RWPE1 (cell line): ENCODE measurements at regions not wholly inside any gene's neighbourhood (a gene's known extent, or its start where the extent isn't known, plus 50 kb on each side); places are given as distances from the start of the nearest gene placed in this dataset.

Source experiments
- CTCF ChIA-PET: fragments of 350-600 bp; sonication (Branson Sonifier 250); formaldehyde crosslinking; extraction: SDS; loops from one replicate; lab custom pipeline; 2021; lab: Yijun Ruan, JAX
- POLR2A ChIA-PET: fragments of 400-600 bp; formaldehyde crosslinking; extraction: SDS; loops from one replicate; lab custom pipeline; 2020; ENCODE audit warnings: antibody characterized with exemption; ENCODE audit not compliant: low non-redundant PET; lab: Yijun Ruan, JAX
- DNase-seq: peaks from one replicate; pipeline ENCODE4 v3.0.0; 2012; ENCODE audit warnings: low spot score
- H3K27ac ChIP-seq: fragments of 450-650 bp; 2 replicates; pipeline ENCODE4 v1.5.1; 2017
- TF ChIP-seq, protein P1 (sequence below): fragments of 450-650 bp; conservative IDR thresholded peaks from 2 replicates; pipeline ENCODE4 v1.5.1; 2017; ENCODE audit warnings: low read depth, mild to moderate bottlenecking

DNA sequence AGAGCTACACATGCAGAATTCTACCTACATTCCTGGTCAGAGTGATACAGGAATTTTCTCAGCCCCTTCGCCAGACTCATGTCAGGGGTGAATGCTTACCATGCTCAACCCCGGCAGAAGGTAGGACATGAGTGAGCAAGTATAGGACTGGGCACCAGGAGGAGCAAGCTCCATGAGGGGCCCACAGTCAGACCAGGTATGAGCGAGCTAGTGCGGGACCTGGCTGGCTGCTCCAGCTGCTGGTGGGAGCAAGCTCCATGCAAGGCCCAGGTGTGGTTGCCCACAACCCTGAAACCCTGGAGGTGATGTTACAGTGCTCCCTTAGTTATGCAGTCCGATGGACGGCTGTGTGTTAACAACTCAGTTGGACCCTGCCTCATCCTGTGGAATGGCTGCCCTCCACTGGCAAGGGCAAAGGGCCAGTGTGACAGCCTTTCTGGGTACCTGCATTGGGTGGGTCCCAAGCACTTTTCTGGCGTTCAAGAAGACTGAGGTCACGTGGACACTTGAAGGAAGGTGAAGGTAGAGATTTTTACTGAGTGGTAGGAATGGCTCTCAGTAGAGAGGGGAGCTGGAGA is 503.5 kb upstream of the CITED2 start:
- TF ChIP-seq, protein P1, sequence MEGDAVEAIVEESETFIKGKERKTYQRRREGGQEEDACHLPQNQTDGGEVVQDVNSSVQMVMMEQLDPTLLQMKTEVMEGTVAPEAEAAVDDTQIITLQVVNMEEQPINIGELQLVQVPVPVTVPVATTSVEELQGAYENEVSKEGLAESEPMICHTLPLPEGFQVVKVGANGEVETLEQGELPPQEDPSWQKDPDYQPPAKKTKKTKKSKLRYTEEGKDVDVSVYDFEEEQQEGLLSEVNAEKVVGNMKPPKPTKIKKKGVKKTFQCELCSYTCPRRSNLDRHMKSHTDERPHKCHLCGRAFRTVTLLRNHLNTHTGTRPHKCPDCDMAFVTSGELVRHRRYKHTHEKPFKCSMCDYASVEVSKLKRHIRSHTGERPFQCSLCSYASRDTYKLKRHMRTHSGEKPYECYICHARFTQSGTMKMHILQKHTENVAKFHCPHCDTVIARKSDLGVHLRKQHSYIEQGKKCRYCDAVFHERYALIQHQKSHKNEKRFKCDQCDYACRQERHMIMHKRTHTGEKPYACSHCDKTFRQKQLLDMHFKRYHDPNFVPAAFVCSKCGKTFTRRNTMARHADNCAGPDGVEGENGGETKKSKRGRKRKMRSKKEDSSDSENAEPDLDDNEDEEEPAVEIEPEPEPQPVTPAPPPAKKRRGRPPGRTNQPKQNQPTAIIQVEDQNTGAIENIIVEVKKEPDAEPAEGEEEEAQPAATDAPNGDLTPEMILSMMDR: no peak
- POLR2A ChIA-PET: no interaction called here
- no peak for DNase-seq
- CTCF ChIA-PET: interaction anchor here (0.6 to 0.8 kb wide), 3 partner anchors 10 to 510 kb away, joined by 3 to 5 read pairs (median 5); no protein-coding TSS in a partner anchor
- no peak overlapping the region for H3K27ac ChIP-seq

DNA sequence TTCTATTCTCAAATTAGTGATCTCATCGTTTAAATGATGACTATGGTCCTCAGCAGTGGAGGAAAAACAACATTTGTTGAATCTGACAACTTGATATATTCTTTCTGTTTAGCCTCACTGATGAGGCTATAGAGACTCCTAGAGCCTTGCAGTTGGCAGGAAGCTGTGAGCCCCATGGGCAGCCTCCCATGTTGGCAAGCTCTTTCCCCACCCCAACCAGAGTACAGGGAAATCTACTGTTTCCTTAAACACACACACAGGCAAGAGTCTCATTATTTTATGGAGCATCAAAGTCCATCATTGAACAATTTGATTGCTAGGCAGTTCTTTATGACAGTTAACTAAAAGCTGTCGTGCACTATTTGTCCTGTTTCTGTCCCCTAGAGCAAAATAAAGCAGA is 498.2 kb upstream of the CITED2 start:
- TF ChIP-seq, protein P1: no peak
- CTCF ChIA-PET: interaction anchor here (0.6 kb wide), 1 partner anchor 322 kb away, joined by 3 read pairs; no protein-coding TSS in a partner anchor
- POLR2A ChIA-PET: no interaction called here
- no peak for DNase-seq
- H3K27ac ChIP-seq: no peak overlapping the region

DNA sequence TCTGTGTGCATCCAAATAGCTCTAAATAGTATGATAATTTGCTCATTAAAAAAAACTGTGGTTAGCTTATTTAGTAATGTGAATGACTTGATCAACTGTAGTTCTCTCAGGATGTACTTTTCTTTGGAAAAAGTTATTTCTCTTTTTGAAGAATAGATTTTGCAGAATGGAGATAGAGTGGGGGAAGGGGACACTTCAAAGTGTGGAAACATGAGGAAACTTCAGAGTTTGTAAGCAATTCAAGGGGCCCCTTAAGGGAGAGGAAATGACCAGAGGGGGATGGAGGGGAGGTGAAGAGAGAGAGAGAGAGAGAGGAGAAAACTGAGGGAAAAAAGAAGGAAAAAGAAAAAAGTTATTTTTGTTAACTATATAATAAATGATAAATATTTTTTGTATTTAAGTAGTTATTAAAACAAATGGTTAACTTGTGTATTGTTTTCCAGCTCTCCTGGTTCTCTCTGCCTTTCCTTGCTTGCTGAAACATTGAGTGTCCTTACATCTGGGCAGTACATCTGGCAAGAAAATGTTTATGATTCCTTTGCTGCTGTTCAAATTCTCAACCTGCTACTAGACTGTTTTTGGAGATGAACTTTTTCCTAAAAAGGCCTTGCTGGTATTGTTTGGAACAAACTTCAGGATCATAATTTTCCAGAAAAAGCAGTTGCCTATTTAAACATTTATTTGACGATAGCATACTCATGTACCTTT is 497.5 kb upstream of the CITED2 start:
- ChIA-PET POLR2A (no interaction called here), CTCF (interaction anchor here (0.6 kb wide), 1 partner anchor 321 kb away, joined by 3 read pairs; no protein-coding TSS in a partner anchor)

DNA sequence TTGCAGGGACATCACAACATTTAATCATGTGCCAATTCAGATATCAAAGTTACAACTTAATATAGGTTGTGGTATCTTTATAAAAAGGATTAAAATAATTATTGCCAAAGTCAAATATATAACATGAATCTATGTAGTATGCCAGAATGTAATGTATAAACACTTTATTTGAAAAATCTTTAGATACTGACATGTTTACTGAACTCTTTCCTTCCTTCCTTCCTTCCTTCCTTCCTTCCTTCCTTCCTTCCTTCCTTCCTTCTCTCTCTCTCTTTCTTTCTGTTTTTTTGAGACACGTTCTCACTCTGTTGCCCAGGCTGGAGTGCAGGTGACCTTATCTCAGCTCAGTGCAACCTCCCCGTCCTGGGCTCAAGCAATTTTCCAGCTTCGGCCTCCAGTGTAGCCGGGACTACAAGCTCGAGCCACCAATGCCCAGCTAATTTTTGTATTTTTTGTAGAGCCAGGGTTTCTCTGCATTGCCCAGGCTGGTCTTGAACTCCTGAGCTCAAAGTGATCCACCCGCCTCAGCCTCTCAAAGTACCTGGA is 496.8 kb upstream of the CITED2 start:
- TF ChIP-seq, protein P1: no peak
- H3K27ac ChIP-seq: no peak overlapping the region
- POLR2A ChIA-PET: no interaction called here
- no peak for DNase-seq
- CTCF ChIA-PET: no interaction called here

More for the DNA sequence above, 497.5 kb upstream of the CITED2 start:
- no peak for DNase-seq
- H3K27ac ChIP-seq: no peak overlapping the region
- TF ChIP-seq, protein P1: no peak

DNA sequence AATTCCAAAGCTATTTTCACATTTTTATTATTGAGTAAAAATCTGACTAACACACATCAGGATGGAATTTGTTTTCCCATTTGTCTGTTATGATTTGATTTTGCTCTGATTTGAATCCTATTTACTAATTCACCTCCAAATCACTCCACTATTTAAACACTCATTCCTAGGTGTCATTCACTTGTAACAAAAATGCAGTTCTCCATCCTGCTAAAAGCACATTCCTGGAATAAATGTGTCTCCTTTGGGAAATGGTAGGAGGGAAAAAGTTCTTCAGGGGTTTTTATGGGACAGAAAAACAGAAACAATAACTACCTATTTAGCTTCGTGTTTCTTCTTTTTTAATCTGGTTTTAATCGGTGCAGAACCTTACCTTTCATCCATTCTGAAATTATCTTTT is 494.1 kb upstream of the CITED2 start:
- DNase-seq: no peak
- CTCF ChIA-PET: interaction anchor here (0.7 kb wide), 1 partner anchor 417 kb away, joined by 3 read pairs; no protein-coding TSS in a partner anchor
- H3K27ac ChIP-seq: no peak overlapping the region
- TF ChIP-seq, protein P1: no peak
- POLR2A ChIA-PET: no interaction called here

DNA sequence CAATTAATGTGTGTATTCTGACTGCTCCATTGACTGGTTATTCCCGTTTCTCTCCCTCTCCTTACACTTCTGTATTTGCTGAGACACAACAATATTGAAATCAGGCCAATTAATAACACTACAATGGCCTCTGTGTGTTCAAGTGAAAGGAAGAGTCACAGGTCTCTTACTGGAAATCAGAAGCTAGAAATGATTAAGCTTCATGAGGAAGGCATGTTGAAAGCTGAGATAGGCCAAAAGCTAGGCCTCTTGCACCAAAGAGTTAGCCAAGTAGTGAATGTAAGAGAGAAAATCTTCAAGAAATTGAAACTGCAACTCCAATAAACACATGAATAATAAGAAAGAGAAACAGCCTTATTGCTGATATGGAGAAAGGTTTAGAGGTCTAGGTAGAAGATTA is 489.5 kb upstream of the CITED2 start:
- no peak for DNase-seq
- ChIA-PET CTCF (interaction anchor here (0.7 kb wide), 1 partner anchor 10 kb away, joined by 3 read pairs; no protein-coding TSS in a partner anchor), POLR2A (no interaction called here)

More for the DNA sequence above, 489.5 kb upstream of the CITED2 start:
- no peak overlapping the region for H3K27ac ChIP-seq
- TF ChIP-seq, protein P1: no peak
